ENCODE measurements at regions not wholly inside any gene's neighbourhood (a gene's known extent, or its start where the extent isn't known, plus 50 kb on each side); places are given as distances from the start of the nearest gene placed in this dataset.

DNA sequence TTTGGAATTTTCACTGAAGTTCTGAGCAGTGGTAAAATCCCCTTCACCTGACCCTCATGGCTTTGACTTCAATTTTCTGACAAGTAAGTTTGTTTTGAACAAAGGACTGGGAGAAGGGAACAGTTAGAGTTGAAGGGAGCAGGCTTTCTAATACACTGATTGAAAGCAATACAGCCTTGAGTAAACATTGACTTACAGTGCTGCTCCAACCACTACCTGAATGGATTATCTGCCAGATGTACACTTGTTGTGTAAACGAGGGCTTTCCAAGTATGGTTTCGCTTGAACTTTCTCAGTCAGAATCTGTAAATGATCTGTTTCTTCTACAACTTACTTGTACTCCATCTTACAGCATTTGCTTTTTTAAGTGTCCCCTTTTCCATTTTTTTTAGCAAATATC, 1414.9 kb upstream of the NUDT12 start (continued):
- TF ChIP-seq, protein P1, sequence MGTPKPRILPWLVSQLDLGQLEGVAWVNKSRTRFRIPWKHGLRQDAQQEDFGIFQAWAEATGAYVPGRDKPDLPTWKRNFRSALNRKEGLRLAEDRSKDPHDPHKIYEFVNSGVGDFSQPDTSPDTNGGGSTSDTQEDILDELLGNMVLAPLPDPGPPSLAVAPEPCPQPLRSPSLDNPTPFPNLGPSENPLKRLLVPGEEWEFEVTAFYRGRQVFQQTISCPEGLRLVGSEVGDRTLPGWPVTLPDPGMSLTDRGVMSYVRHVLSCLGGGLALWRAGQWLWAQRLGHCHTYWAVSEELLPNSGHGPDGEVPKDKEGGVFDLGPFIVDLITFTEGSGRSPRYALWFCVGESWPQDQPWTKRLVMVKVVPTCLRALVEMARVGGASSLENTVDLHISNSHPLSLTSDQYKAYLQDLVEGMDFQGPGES (IDR thresholded peaks at IDR 0.05; ENCODE audit: low read depth, low read length) = no peak
- TF ChIP-seq NRF1 (IDR thresholded peaks at IDR 0.05; ENCODE audit: low read depth, low read length) (no peak), TAF1 (IDR thresholded peaks at IDR 0.05; ENCODE audit: borderline replicate concordance, low read depth, low read length) (no peak), RXRA (IDR thresholded peaks at IDR 0.05; ENCODE audit: borderline replicate concordance, low read depth) (no peak)
- TF ChIP-seq, protein P2, sequence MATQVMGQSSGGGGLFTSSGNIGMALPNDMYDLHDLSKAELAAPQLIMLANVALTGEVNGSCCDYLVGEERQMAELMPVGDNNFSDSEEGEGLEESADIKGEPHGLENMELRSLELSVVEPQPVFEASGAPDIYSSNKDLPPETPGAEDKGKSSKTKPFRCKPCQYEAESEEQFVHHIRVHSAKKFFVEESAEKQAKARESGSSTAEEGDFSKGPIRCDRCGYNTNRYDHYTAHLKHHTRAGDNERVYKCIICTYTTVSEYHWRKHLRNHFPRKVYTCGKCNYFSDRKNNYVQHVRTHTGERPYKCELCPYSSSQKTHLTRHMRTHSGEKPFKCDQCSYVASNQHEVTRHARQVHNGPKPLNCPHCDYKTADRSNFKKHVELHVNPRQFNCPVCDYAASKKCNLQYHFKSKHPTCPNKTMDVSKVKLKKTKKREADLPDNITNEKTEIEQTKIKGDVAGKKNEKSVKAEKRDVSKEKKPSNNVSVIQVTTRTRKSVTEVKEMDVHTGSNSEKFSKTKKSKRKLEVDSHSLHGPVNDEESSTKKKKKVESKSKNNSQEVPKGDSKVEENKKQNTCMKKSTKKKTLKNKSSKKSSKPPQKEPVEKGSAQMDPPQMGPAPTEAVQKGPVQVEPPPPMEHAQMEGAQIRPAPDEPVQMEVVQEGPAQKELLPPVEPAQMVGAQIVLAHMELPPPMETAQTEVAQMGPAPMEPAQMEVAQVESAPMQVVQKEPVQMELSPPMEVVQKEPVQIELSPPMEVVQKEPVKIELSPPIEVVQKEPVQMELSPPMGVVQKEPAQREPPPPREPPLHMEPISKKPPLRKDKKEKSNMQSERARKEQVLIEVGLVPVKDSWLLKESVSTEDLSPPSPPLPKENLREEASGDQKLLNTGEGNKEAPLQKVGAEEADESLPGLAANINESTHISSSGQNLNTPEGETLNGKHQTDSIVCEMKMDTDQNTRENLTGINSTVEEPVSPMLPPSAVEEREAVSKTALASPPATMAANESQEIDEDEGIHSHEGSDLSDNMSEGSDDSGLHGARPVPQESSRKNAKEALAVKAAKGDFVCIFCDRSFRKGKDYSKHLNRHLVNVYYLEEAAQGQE (IDR thresholded peaks at IDR 0.05; ENCODE audit: low read depth, low read length) = no peak

DNA sequence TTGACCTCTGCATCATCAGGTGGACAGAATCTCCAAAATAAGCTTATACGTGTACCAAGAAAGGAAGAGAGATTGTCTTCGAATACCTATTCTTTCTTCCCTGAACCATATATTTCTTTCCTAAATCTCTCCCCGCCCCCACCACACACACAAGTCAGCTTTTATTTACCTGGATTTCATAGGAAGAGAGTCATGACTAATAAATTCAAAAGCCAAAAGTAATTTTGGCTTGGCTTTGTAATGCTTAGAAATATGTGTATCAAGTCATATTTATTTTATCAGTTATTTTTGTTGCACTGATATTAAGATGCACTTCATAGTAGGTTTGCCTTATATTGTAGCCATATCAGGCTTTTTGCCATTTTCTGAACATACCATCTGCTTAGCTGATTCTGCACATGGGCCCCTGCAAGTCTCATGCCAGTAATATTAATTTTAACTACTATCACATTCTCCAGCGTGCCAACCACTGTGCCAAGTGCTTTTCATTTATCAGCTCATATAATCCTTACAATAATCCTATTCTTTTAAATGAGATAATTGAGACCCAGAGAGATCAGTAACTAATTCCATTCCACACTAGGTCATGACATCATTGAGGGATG, 1405.3 kb upstream of the NUDT12 start:
- Histone ChIP-seq H3F3A (replicated peaks; ENCODE audit: insufficient read depth) (no peaks in the 10 kb centered on the region), H3K27ac (ENCODE audit: low read depth in 2 of 2, low read length in 1 of 2) (no peak overlapping the region), H3K4me1 (ENCODE audit: control insufficient read depth in 1 of 2, insufficient read depth in 2 of 2, low read depth in 1 of 2, low read length in 1 of 2) (no peaks in the 10 kb centered on the region; a peak in 1 of 4 replicates), H3K79me2 (ENCODE audit: insufficient read depth) (no peaks in the 10 kb centered on the region), H2AFZ (ENCODE audit: low read depth) (no peak overlapping the region), H3K4me3 (ENCODE audit: low read depth in 2 of 2, low read length in 1 of 2) (no peak overlapping the region), H3K27me3 (ENCODE audit: insufficient read depth) (no peaks in the 10 kb centered on the region), H4K20me1 (ENCODE audit: insufficient read depth) (no peaks in the 10 kb centered on the region), H3K9ac (no peak overlapping the region), H3K36me3 (replicated peaks in 1 of 2; ENCODE audit: control insufficient read depth in 1 of 2, insufficient read depth in 2 of 2, low read length in 1 of 2) (no peaks in the 10 kb centered on the region), H3K9me3 (no peaks in the 10 kb centered on the region), H3K4me2 (no peak overlapping the region), H3K9me2 (no peaks in the 10 kb centered on the region)
- CTCF ChIA-PET = no interaction called here
- whole genome bisulfite sequencing (ENCODE audit: low lambda C conversion rate) = 64% methylated on average over 4 of the region's 4 CpGs
- TF ChIP-seq YY1 (IDR thresholded peaks at IDR 0.05; ENCODE audit: low read depth) = no peak
- no peak for TF ChIP-seq MXI1 (IDR thresholded peaks at IDR 0.05; ENCODE audit: low read depth, low read length)
- TF ChIP-seq, protein P1 (IDR thresholded peaks at IDR 0.05; ENCODE audit: low read depth, low read length) = no peak
- TF ChIP-seq SIN3A (IDR thresholded peaks at IDR 0.05; ENCODE audit: borderline replicate concordance, low read depth, low read length) = no peak
- TF ChIP-seq FOXM1 (IDR thresholded peaks at IDR 0.05; ENCODE audit: low read depth) = no peak
- no peak for TF ChIP-seq TEAD4 (IDR thresholded peaks at IDR 0.05; ENCODE audit: borderline replicate concordance, insufficient read depth)
- no peak for TF ChIP-seq SMC3 (IDR thresholded peaks at IDR 0.05; ENCODE audit: low read depth, low read length)
- TF ChIP-seq, protein P3, sequence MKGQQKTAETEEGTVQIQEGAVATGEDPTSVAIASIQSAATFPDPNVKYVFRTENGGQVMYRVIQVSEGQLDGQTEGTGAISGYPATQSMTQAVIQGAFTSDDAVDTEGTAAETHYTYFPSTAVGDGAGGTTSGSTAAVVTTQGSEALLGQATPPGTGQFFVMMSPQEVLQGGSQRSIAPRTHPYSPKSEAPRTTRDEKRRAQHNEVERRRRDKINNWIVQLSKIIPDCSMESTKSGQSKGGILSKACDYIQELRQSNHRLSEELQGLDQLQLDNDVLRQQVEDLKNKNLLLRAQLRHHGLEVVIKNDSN (IDR thresholded peaks at IDR 0.05; ENCODE audit: borderline replicate concordance, low read depth) = no peak
- no peak for TF ChIP-seq NRF1 (IDR thresholded peaks at IDR 0.05; ENCODE audit: low read depth, low read length)
- TF ChIP-seq GABPA (IDR thresholded peaks at IDR 0.05; ENCODE audit: low read depth) = no peak
- TF ChIP-seq RAD21 (IDR thresholded peaks at IDR 0.05; ENCODE audit: low read length) = no peak
- no peak for TF ChIP-seq TAF1 (IDR thresholded peaks at IDR 0.05; ENCODE audit: borderline replicate concordance, low read depth, low read length)
- no peak for TF ChIP-seq TCF12 (IDR thresholded peaks at IDR 0.05)
- TF ChIP-seq, protein P4, sequence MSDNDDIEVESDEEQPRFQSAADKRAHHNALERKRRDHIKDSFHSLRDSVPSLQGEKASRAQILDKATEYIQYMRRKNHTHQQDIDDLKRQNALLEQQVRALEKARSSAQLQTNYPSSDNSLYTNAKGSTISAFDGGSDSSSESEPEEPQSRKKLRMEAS (IDR thresholded peaks at IDR 0.05; ENCODE audit: low read depth) = no peak
- TF ChIP-seq NFIC (IDR thresholded peaks at IDR 0.05; ENCODE audit: borderline replicate concordance) = no peak
- POLR2A ChIA-PET = no interaction called here
- DNase-seq = no peak
